ENCODE measurements at regions not wholly inside any gene's neighbourhood (a gene's known extent, or its start where the extent isn't known, plus 50 kb on each side); places are given as distances from the start of the nearest gene placed in this dataset.

GRCh38 chr13:58655086-58655485 is 1023.5 kb downstream of the PCDH17 start:
- TF ChIP-seq, protein P1, sequence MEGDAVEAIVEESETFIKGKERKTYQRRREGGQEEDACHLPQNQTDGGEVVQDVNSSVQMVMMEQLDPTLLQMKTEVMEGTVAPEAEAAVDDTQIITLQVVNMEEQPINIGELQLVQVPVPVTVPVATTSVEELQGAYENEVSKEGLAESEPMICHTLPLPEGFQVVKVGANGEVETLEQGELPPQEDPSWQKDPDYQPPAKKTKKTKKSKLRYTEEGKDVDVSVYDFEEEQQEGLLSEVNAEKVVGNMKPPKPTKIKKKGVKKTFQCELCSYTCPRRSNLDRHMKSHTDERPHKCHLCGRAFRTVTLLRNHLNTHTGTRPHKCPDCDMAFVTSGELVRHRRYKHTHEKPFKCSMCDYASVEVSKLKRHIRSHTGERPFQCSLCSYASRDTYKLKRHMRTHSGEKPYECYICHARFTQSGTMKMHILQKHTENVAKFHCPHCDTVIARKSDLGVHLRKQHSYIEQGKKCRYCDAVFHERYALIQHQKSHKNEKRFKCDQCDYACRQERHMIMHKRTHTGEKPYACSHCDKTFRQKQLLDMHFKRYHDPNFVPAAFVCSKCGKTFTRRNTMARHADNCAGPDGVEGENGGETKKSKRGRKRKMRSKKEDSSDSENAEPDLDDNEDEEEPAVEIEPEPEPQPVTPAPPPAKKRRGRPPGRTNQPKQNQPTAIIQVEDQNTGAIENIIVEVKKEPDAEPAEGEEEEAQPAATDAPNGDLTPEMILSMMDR (IDR thresholded peaks at IDR 0.05 in 2 of 3, conservative IDR thresholded peaks at IDR 0.05 in 1 of 3; ENCODE audit: control insufficient read depth in 2 of 3, extremely low read depth in 1 of 3, insufficient read depth in 1 of 3, low read depth in 3 of 3, low read length in 3 of 3): no peak
- no peak for TF ChIP-seq MXI1 (IDR thresholded peaks at IDR 0.05; ENCODE audit: low read depth, low read length)
- no peak for TF ChIP-seq REST (IDR thresholded peaks at IDR 0.05; ENCODE audit: low read depth, low read length)
